EL (cell line): ENCODE measurements at regions not wholly inside any gene's neighbourhood (a gene's known extent, or its start where the extent isn't known, plus 50 kb on each side); places are given as distances from the start of the nearest gene placed in this dataset.

ENCODE experiments used
- DNase-seq: peaks from one replicate; pipeline ENCODE4 v3.0.0-alpha.2; 2016

GRCh38 chr12:28827861-28828260 lies 321.2 kb upstream of the FAR2 start:
- no peak for DNase-seq

DNA sequence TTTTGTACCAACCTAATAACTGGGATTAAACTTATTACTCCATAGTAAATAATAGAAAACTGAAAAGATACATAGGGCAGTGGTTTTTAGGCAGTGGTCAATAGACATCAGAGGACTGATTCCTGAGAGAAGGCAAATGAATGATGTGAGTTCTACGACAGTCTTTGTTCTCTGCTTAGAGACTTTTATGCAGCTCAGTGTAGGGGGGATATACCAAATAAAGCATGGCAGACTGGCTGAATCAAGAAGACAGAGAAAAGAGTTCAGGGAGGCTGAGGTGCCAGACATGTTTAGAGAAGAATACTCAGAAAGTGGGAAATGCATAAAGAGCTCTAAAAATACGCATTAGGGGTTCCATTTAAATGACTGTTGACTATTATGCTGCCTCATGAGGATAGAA lies 320.8 kb upstream of the FAR2 start:
- no peak for DNase-seq

GRCh38 chr12:28830491-28830890 lies 318.6 kb upstream of the FAR2 start:
- no peak for DNase-seq

- no peak for DNase-seq
Measured at GRCh38 chr12:28844718-28845117, 304.4 kb upstream of the FAR2 start.

DNA sequence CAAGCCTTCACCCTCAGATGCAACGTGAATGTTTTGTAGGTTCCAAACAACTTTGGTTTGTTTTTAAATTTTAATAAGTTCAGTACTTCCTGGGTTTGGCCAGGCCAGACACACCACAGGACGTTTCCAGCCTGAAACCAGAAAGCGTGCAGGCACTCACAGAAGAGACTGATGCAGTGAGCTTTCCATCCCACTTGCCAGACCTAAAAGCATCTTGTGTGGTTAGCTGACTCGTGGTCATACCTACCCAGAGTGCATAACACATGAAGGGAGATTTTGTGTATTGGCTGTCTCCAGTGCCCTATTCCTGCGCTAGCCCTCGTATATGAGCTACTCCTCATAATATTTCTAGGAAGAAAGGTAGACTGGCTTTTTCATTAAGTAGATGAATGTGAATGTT lies 297.3 kb upstream of the FAR2 start:
- DNase-seq: no peak

GRCh38 chr12:28855761-28856310 lies 293.2 kb upstream of the FAR2 start:
- no peak for DNase-seq

DNA sequence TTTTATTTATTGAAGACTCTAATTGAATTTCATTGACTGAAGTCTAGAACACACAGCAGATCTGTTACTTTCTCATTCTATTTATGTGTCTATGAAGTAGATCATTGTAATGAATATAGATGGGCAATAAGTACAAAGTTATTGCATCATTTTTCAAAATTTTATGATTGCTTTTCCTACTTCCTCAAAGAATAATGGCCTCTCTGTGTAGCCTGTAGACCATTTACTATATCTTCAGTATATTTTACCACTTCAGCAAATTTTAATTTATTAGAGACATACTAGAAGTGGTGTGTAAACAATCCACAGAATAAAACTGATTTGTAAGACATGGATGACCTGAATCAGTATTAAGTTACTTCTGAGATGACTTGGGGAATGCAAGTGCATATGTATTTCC lies 291.7 kb upstream of the FAR2 start:
- DNase-seq: no peak

- DNase-seq: no peak
Measured at GRCh38 chr12:28859551-28859950, 289.5 kb upstream of the FAR2 start.

GRCh38 chr12:28865776-28866175 lies 283.3 kb upstream of the FAR2 start:
- DNase-seq: no peak

DNA sequence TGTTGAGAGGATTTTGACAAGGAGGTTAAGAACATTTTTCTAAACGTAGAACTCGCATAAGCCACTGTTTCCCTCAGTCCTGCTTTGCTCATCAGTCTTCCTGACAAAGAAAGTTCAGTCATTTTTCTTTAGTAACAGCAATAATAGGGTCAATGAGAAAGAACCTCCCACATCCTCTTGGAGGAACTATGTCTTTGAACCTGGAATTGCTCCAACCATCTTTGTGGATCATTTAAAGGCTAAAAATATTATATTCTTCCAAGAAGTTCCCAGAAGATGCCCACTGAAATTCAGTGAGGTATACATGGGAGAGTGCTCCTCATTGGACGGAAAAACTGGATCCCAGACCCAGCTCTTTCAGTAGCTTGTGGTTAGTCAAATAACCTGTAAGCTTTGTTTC lies 282.8 kb upstream of the FAR2 start:
- no peak for DNase-seq

- no peak for DNase-seq
Measured at GRCh38 chr12:28866715-28867503, 282.2 kb upstream of the FAR2 start.

DNA sequence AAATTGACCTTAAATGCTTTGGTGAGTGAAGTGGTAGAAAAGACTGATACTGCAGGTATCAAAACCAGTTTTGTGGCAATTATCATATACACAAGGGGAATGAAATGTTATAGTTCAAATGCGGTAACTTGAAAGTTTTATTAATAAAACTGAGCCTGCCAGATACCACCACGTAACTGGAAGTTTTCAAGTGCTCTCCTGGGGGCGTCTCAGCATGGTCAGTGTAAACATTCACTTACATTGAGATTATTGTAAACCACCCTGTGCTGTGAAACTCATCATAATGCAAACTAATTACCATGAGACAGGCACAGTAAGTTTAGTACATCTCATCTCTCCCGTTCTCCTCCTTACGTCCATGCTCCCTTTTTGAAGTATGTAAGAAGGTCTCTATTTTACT lies 280.7 kb upstream of the FAR2 start:
- DNase-seq: no peak

DNA sequence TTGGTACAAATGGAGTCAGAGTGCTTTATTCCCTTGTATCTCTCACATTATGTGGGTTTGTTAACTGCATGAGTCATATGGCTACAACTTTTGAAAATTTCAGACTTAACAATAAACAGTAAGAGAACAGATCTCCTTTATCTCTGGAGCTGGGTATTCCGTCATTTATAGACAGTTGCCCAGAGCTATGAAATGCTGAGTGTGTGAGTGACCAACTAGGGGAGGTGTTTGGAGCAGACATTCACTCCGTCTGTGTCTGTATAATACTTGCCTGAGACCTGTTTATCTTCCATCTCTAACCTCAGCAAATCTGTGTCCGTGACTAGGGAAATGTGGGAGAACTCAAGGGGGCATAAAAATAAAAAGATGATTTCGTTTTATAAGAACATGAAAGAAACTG lies 279.9 kb upstream of the FAR2 start:
- DNase-seq: peak; percentile 39

GRCh38 chr12:28870839-28871440 lies 278.1 kb upstream of the FAR2 start:
- no peak for DNase-seq

- DNase-seq: peak; percentile 47
Measured at GRCh38 chr12:28872654-28873268, 276.3 kb upstream of the FAR2 start.

DNA sequence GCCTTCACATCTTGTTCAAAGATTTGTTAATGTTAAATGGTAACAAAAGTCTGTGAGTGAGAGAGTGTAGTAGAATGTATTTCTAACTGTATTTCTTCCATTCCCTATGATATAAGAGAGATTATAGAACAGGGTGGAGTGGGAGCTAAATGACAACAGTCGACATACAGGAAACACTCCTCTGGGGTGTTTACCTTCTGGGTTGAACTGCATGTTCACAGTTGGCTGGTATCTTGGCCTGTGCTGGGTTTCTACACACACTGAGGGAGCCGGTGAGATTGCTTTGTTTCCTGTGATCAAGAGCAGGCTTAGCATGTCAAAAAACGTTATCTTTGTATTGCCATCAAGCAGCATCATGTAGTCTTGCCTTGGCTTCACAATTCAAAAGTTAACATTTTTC lies 274.3 kb upstream of the FAR2 start:
- DNase-seq: no peak

GRCh38 chr12:28876196-28876798 lies 272.8 kb upstream of the FAR2 start:
- no peak for DNase-seq

DNA sequence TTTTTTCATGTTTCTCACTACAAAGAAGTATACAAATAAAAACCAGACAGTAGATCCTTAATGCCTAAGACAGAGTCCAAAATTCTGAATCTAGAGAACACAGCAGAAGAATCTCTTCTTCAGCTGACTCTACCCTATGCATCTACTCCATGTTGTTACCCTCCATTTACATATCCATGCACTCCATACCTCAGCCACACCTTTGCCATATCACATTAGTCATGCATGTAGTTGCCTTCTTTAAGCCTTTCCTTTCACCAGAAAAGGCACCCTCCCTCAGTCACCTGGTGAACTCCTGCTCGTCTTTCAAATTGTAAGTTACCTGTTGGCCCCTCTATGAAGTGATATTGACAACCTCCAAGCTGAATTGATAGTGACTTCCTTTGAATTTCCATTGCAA lies 271.2 kb upstream of the FAR2 start:
- no peak for DNase-seq

- DNase-seq: no peak
Measured at GRCh38 chr12:28878629-28879028, 270.4 kb upstream of the FAR2 start.

GRCh38 chr12:28879379-28879778 lies 269.7 kb upstream of the FAR2 start:
- no peak for DNase-seq

DNA sequence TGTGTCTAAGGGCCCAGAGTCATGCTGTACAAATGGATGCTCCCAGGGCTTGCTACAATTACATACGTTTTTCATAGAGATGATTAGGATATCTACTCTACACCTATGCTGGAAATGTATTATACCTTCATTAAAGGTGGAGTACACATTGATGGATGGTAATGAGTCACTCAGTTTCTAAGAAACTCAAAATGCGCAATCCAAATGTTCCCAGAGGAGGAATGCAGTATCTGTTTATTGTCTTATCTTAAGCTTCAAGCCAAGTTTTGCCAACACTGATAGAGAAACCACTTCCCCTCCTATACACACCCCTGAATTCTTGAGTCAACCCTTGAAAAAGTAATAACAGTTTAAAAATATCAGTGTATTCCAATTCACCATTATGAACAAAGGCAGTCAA lies 266.6 kb upstream of the FAR2 start:
- DNase-seq: no peak

DNA sequence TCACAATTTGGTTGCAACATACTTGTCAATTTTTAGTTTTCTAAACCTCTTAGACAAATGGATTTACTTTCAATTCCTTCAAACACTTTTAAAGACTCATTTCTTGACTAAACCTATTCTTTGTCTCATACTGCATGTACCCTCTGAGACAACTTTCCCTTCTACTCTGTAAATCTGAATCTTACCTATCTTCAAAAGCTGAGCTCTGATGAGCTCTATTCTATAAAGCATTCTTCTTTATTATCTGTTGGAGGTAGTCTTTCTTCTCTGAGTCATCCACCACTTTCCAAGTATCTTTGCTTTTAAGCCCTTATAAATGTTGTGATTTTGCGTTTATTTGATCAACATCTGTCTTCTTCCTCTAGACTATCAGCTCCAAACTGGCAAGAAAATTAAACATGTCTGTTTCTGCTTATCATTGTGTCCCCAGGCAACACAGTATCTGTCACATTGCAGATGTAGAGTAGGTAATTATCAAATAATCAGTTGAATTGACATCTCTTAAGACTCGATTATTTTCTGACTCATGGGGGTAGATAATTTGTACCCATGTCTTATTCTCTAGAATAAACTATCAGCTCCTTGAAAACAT lies 265.6 kb upstream of the FAR2 start:
- DNase-seq: no peak
